Left ventricle myocardium superior (tissue), 1 donor: ENCODE measurements at regions not wholly inside any gene's neighbourhood (a gene's known extent, or its start where the extent isn't known, plus 50 kb on each side); places are given as distances from the start of the nearest gene placed in this dataset.
"Not testable (repeated sequence)": the region's sequence is repeated elsewhere in the genome, so short reads cannot be mapped to it uniquely, and the experiment has no call there.

ENCODE experiments used
- ATAC-seq: fragments of 200-7000 bp; cut with Tn5 transposase; one replicate; pipeline ENCODE4 v1.9.1; 2020; ENCODE audit warnings: mild to moderate bottlenecking, moderate library complexity
- DNase-seq: peaks from one replicate; pipeline ENCODE4 v3.0.0-alpha.2; 2020
- intact Hi-C: fragments of 100-400 bp; cut with micrococcal nuclease; formaldehyde crosslinking; loops from one replicate; pipeline ENCODE4 v1.11.0; 2022
- donor health status: DM: no; HTN: yes; CAD: no; lungs with severe emphysema.

DNA sequence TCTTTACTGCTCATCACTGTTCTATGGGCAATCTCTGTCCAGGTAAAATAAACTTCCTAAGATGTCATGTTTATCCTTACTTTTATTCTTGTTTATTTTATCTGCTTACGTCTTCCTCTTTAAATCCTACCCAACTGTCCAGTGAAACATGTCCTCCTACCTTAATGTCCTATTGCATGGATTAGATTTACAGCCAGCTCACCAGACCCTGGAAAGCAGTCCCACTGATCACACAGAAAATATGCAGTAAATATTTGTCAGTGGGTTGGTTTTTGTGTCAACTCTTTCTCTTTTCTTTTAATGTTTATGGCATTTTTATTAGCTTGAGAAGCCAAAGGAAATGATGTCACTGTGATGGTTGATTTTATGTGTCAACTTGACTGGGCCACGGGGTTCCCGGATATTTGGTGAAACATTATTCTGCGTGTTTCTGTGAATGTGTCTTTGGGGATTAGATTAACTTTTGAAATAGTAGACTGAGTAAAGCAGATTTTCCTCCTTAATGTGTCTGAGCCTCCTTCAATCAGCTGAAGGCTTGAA lies 258.3 kb downstream of the SRGAP2C start:
- ATAC-seq (no peak), DNase-seq (no peak)
- intact Hi-C loops = no loop called here

DNA sequence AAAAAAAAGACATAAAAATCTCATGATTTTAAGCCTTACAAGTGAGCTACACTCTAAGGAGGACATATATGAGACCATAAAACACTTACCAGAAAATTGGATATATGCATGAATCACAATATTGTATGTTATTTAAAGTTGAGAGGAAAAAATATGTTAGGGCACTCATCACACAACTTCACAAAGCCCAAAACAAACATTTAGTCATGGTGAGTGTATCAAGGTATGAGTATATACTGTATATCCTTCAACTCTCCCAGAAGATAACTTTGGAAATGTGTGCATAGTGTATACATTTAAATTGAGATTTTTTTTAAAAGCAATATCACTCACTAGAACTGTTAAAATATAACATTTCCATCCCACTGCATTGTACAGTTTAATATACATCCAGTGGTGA lies 259.3 kb downstream of the SRGAP2C start:
- DNase-seq = no peak
- intact Hi-C loops = no loop called here
- ATAC-seq = no peak

DNA sequence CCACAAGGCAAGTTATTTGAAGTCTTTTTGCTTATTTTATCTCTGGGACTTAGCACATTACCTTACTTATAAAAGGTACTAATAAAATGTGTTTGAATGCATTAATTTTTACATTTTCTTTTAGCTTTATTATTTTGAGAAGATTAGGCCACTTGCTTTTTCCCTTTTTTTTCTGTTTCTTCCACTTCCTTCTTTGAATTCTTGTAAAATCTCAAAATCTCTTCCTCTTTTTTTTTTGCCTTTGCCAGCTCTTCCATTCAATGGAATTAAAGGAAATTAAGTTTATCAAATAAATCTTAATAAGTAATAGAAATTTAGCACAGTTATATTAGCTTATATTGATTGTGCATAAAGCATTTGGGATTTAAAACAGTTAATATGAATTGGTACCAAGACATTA lies 260.9 kb downstream of the SRGAP2C start:
- no peak for DNase-seq
- ATAC-seq = no peak
- intact Hi-C loops = no loop called here

DNA sequence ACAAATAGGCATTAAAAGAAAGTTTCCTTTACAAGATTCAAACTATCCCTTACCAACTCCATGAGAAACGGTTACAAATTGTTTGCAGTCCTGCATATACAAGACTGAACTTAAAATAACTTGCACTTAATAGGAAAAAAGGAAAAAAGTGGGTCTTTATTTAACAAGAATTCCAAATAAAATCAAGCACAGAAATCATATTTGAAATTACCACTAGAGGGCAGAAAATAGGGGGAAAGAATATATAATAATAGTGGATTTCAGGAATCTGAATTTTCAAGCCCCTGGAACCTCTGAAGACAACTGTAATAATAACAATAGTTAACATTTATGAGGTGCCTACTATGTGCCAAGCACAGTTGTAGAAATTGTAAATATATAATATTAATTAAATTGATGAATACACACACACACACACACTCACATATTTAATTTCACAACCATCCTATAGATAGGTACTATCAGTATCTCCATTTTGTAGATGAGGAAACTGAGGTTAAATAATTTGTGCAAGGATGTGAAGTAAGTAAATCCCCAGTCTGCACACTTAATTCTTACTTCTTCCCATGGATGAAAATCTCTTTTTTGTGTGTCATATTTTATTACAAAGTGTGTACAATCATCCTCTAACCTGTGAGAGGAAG lies 262.6 kb downstream of the SRGAP2C start:
- intact Hi-C loops, DNase-seq, ATAC-seq: not testable (repeated sequence)

DNA sequence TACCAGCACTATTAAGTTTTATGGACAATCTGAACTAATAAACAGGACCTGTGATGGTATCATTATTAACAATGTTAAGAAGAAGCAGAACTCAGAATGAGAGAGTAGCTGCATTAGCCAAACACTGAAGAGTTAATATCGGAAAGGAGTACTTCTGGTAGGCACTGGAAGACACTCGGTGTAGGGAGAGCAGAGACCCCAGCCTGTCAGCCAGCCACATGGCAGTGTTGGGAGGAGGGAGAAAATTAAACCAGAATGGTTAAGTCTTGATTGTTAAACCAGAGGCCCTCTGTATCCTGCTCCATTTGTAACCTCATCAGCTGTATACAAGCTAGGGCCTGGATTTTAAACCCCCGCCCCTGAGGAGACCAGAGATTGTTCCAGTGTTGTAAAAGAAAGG lies 263.3 kb downstream of the SRGAP2C start:
- intact Hi-C loops, DNase-seq, ATAC-seq: not testable (repeated sequence)

DNA sequence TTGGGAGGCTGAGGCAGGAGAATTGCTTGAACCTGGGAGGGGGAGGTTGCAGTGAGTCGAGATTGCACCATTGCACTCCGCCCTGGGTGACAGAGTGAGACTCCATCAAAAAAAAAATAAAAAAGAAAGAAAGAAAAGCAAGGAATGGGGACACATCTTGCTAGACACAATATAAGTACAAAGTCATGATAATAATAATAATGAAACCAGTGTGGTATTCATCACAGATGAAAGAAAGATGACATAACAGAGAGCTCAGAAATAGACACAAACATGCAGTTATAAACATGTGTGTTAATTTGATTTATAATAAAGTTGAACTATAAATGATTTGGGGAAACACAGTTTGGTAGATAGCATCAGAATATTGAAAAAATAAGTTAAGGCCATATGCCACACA lies 264.1 kb downstream of the SRGAP2C start:
- intact Hi-C loops = no loop called here
- no peak for DNase-seq
- no peak for ATAC-seq

DNA sequence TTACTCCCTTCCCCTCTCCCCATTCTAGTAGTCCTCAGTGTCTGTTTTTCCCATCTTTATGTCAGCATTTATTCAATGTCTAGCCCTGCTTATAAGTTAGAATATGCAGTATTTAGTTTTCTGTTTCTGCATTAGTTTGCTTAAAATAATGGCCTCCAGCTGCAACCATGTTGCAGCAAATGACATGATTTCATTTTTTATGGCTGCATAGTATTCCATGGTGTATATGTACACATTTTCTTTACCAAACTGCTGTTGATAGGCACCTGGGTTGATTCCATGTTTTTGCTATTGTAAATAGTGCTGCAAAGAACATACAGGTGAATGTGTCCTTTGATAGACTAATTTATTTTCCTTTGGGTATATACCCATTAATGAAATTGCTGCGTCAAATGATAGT lies 267.7 kb downstream of the SRGAP2C start:
- intact Hi-C loops = no loop called here
- DNase-seq (no peak), ATAC-seq (no peak)

DNA sequence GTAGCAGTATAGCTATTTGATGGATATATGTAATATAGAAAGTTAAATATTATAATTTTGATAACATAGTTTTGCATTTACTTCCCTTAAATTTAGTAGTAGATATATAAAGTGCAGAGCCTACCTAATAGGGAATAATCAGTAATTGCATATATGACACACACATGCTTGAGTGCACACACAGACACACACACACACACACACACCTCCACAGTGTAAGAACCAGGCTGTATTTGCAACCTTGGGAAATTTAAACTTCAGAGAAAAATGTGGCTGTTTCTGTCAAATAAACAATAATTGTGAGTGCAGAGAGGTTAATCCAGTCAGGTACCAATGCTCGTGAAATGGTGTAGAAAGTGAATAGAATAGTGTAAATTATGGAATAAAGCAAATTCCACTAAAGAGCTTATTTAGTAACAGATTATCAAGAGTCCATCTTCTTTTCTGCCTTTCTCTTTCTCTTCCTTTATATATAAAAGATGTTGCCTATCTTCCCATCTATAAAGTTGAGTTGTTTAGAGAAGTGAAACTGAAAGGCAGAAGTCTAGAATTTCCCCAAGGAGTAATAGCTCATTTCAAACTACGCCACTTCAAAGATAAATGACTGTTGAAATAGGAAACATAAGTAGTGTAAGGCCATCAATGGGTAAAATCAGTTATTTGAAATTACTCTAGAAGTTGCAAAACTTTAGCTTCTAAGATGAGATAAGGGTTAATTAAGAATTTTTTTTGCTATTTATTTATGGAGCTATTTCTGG lies 273.7 kb downstream of the SRGAP2C start:
- intact Hi-C loops = no loop called here
- no peak for ATAC-seq
- DNase-seq = no peak

DNA sequence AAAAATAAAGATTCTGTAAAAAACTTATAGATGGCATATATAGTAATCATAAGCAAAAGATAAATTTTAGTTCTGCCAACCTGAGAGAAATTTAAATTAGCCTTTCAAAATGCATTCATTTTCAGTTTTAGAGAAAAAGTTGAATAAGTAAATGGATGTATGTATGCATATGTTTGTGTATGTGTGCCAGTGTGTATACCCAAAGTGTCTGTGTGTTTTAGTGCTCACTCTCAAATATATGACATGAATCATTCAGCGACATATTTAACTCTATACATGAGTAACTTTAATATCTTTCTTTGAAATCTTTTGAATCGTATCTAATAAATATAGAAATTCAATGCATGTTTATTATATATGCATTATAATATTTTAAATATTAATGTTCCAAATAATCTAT lies 274.5 kb downstream of the SRGAP2C start:
- intact Hi-C loops = no loop called here
- no peak for ATAC-seq
- no peak for DNase-seq

DNA sequence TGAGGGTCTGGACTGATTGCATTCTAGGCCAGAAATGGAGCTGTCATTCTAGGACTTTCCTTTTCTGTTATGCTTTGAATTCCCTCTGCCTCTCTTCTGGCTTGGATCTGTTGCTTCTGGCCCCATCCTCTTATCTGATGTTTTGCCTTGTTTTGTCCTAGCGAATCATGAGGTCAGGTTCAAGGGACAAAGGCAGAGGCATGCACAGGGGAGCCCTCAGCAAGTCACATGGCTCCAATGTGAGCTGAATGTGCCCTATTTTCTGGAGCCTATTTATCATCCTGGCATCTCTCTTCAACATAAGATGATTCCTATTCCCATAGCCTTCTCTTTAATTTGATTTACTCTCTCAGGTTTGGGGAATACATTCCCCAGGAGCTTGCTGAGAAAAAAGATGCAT lies 284.6 kb downstream of the SRGAP2C start:
- intact Hi-C loops, ATAC-seq, DNase-seq: not testable (repeated sequence)

DNA sequence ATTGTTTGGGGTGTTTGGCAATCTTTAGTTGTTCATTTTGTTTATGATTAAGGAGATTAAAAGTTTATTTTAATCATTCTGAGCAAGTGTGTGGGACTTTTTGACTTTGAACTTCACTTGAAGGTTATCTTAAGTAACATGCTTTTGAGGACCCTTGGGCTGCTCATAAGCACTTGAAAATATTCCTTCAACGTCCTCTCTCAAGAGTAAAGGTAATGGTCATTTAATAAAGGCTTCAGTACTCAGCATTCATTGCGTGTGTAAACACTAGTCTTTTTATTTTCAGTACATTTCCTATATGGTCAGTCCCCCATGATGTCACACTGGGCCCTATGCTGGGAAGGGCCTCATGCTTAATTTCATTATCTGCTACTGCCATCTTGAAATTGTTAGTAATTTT lies 285.6 kb downstream of the SRGAP2C start:
- ATAC-seq, intact Hi-C loops, DNase-seq: not testable (repeated sequence)

DNA sequence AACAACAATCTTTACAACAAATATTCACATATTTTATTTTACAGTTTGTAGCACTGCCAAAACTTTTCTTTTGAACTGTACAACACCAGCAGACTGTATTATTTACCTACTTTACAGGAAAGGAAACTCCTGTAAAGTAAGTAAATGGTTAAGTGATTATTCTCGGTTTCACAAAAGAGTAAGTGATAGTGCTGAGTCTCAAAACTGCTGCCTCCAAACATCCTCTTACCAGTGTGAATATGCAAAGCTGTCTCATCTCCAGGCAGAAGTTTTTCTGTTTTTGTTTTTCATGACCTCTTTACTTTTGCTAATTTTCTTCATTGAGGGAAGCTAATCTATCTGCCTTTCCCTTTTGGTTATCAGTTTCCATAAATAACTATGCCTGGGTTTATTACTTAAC lies 286.7 kb downstream of the SRGAP2C start:
- DNase-seq (no peak), ATAC-seq (no peak)
- intact Hi-C loops = no loop called here

DNA sequence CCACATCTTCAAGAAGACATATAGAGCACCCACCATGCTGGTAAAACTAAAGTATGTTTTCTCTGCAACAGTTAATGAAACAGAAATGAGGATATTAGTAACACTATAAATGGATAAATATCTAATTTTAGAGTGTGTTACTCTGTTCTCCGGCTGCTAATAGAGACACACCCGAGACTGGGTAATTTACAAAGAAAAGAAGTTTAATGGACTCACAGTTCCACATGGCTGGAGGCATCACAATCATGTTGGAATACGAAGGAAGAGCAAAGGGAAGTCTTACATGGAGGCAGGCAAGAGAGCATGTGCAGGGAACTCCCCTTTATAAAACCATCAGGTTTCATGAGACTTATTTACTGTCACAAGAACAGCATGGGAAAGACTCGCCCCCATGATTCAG lies 287.2 kb downstream of the SRGAP2C start:
- no peak for ATAC-seq
- DNase-seq = no peak
- intact Hi-C loops = no loop called here

DNA sequence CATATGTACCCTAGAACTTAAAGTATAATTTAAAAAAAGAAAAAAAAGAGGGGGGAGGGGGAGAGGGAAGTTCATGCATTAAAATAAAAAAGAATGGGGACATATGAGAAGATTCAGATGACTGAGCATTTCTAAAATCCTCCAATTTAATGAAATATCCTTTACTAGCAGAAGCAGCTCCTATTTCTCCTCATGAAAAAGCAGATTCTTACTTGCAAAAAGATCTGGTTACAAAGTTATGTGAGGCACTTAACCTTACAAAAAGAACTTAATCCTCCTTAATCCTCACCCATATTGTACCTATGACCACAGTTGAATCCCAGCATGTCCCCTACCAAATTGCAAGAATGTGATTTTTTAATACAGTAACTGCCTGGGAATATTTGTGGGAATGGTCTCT lies 298.5 kb downstream of the SRGAP2C start:
- ATAC-seq (no peak), DNase-seq (no peak)
- intact Hi-C loops = no loop called here

DNA sequence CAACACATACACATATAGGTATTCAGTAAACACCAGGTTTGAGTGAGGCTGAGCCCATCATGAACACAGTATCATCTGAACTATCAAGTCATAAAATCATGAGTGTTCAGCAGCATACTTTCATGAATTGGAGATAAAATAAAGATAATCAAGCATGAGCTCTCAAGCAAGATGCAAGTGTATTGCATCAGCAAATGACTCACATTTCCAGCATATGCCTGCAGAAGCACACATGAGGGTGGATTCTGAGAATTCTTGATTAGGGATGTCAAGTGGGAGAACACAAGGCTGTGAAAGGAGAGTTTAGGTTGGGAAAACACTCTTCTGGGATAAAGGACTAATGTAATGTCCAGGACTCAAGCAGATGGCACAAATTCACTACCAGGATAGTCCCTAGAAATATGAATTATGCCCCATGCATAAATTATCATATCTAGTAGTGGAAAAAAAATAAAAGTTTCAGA lies 299.2 kb downstream of the SRGAP2C start:
- ATAC-seq (no peak), DNase-seq (no peak)
- intact Hi-C loops = no loop called here

DNA sequence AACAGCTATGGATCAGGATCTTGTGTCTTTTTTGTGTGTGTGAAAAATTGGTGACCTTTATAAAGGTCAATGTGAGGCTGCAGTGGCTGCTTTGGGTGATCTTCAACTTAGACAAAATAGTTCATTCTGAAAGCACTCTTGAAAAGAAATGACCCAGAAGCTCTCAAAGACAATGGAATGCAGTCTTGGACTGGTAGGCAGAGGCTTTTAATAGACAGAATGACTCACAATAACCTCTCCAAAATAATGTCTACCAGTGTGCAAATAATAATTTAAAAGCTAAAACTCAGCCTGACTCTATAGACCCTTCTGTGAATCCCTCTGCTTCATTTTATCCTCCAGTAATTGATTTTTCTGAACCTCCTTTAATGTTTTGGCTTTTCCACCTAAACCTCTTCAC lies 310.0 kb downstream of the SRGAP2C start:
- intact Hi-C loops = not testable (repeated sequence)

DNA sequence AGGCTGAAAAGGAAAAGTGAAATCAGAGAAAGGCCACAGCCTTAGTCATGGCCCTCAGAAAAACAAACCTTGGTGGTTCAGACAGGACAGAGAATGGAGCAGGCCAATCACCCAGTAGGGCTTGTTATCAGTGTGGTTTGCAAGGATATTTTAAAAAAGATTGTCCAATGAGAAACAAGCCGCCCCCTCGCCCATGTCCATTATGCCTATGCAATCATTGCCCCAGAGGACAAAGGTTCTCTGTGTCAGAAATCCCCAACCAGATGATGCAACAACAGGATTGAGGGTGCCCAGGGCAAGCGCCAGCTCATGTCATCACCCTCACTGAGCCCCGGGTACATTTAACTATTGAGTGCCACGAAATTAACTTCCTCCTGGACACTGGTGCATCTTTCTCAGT lies 326.7 kb downstream of the SRGAP2C start:
- intact Hi-C loops, ATAC-seq: not testable (repeated sequence)
- peak; percentile 30 for DNase-seq

More for the DNA sequence above, 310.0 kb downstream of the SRGAP2C start:
- not testable (repeated sequence) for DNase-seq, ATAC-seq

DNA sequence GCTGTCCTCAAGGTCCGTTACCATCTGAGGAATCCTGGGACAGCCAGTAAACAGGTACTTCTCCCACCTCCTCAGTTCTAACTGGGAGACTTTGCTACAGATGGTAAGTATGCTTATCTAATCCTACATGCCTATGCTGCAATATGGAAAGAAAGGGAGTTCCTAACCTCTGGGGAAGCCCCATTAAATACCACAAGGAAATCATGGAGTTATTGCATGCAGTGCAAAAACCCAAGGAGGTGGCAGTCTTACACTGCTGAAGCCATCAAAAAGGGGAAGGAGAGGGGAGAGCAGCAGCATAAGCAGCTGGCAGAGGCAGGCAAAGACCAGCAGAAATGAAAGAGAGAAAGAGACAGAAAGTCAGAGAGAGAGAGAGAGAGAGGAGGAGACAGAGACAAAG lies 327.1 kb downstream of the SRGAP2C start:
- intact Hi-C loops, ATAC-seq, DNase-seq: not testable (repeated sequence)

DNA sequence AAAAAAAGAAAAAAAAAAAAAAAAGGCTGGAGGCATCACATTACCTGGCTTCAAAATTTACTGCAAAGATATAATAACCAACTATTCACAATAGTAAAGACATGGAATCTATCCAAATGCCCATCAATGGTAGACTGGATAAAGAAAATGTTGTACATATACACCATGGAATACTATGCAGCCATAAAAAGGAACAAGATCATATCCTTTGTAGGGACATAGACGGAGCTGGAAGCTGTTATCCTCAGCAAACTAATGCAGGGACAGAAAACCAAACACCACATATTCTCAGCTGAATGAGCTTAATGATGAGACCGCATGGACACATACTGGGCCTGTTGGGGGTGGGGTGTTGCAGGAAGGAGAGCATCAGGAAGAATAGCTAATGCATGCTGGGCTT lies 330.5 kb downstream of the SRGAP2C start:
- intact Hi-C loops = no loop called here
- no peak for DNase-seq
- ATAC-seq = no peak

DNA sequence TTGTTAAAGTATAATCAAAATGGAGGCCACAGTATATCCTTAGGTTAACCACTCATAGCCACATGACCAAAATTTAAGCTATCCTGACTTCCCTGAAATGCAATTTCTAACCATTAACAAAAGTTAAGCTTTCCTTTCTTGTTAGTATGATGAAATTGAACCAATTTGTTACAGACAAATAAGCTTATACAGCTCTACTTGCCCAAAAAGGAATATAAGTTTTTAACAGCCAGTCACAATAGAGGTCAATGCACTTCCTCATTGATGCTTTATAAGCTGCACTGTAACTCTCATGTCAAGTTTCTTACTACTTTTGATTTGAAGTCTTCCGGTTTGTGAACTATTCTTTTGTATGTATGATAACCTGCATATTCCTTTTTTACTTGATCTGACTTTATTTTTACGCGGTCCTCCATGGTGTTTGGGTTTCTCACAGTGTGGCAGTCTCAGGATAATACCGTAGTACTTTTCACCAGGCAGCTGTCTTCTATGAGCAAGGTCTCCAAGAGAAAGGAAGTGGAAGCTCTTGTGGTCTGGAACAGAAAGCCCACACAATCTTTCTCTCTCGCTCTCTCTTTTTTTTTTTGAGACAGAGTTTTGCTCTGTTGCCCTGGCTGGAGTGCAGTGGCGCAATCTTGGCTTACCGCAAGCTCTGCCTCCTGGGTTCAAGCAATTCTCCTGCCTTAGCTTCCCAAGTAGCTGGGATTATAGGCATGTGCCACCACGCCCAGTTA lies 331.6 kb downstream of the SRGAP2C start:
- ATAC-seq (peak; percentile 59), DNase-seq (peak; percentile 56)
- intact Hi-C loops = no loop called here
